Endothelial cell of umbilical vein (primary cell): ENCODE measurements at regions not wholly inside any gene's neighbourhood (a gene's known extent, or its start where the extent isn't known, plus 50 kb on each side); places are given as distances from the start of the nearest gene placed in this dataset.

ENCODE experiments used
- BruUV-seq: library from RNA; stranded (reverse); fragments of 400-500 nt; replicated peaks from 2 replicates; lab custom pipeline; 2021; lab: Mats Ljungman, UMichigan
- CTCF ChIA-PET: fragments of 300-600, 350-600 bp; sonication (Branson Sonifier 250); formaldehyde crosslinking; loops from one replicate; lab custom pipeline; 2021; ENCODE audit warnings: antibody characterized with exemption, inconsistent platforms; lab: Charles Lee
- POLR2A ChIA-PET: fragments of 300-600, 350-600 bp; sonication (Branson Sonifier 250); formaldehyde crosslinking; loops from one replicate; lab custom pipeline; 2021; ENCODE audit warnings: antibody characterized with exemption, inconsistent platforms; lab: Charles Lee
- DNase-seq: peaks from one replicate; pipeline ENCODE4 v3.0.0-alpha.2; 2011; ENCODE audit warnings: low read depth, low spot score
- FAIRE-seq: peaks from 2 replicates; lab custom pipeline; 2011; peaks lifted over from hg19 to GRCh38; lab: Jason Lieb, UNC
- H2AFZ ChIP-seq: 2 replicates; pipeline ENCODE4 v1.6.0; 2012; ENCODE audit warnings: low read depth, low read length, control low read depth, inconsistent platforms
- H3K27ac ChIP-seq: 2 replicates; pipeline ENCODE4 v1.5.1; 2011; ENCODE audit warnings: low read depth, mild to moderate bottlenecking, control low read depth, low read length, moderate library complexity; ENCODE audit not compliant: insufficient read depth
- H3K27me3 ChIP-seq, 2 experiments: 2 replicates each; pipeline versions ENCODE4 v1.6.0 to v1.6.1; 2011; ENCODE audit warnings: low read length in 2 of 2, mixed read lengths in 1 of 2; ENCODE audit not compliant: control insufficient read depth in 2 of 2, insufficient read depth in 2 of 2
- H3K36me3 ChIP-seq, 2 experiments: 2 replicates in 1 of 2; 3 replicates in 1 of 2; pipeline ENCODE4 v1.5.1; 2011; ENCODE audit warnings: low read length in 2 of 2, mild to moderate bottlenecking in 1 of 2, moderate library complexity in 1 of 2; ENCODE audit not compliant: control insufficient read depth in 2 of 2, insufficient read depth in 2 of 2; ENCODE audit errors: extremely low read depth in 1 of 2
- H3K4me1 ChIP-seq: 3 replicates; pipeline ENCODE4 v1.5.1; 2011; ENCODE audit warnings: mild to moderate bottlenecking, low read length; ENCODE audit not compliant: control insufficient read depth, insufficient read depth; ENCODE audit errors: extremely low read depth
- H3K4me2 ChIP-seq: 2 replicates; pipeline ENCODE4 v1.6.1; 2011; ENCODE audit warnings: low read length, control low read depth, mixed read lengths; ENCODE audit not compliant: insufficient read depth
- H3K4me3 ChIP-seq, 3 experiments: fragments of 200-600 bp in 1 of 3; sonication (generic), shearing (Covaris generic) in 1 of 3; replicated peaks in 1 of 3; 2 replicates each; pipeline ENCODE4 v1.5.1; 2011 to 2016; ENCODE audit warnings: control low read depth in 3 of 3, low read length in 3 of 3, mild to moderate bottlenecking in 2 of 3, inconsistent platforms in 1 of 3, low read depth in 1 of 3, moderate library complexity in 1 of 3; ENCODE audit not compliant: insufficient read depth in 1 of 3
- H3K79me2 ChIP-seq: 2 replicates; pipeline ENCODE4 v1.6.0; 2012; ENCODE audit warnings: low read length, inconsistent platforms; ENCODE audit not compliant: control insufficient read depth, insufficient read depth
- H3K9ac ChIP-seq: replicated peaks from 2 replicates; pipeline ENCODE3; 2011; ENCODE audit warnings: low read length, control low read depth; ENCODE audit not compliant: insufficient read depth; ENCODE audit errors: extremely low read depth
- H3K9me1 ChIP-seq: replicated peaks from 3 replicates; pipeline ENCODE4 v1.6.0; 2011; ENCODE audit warnings: mild to moderate bottlenecking, low read length; ENCODE audit not compliant: control insufficient read depth, insufficient read depth; ENCODE audit errors: extremely low read depth
- H3K9me3 ChIP-seq: replicated peaks from 2 replicates; pipeline ENCODE4 v1.5.1; 2012; ENCODE audit warnings: low read length, inconsistent platforms; ENCODE audit not compliant: control insufficient read depth, insufficient read depth
- H4K20me1 ChIP-seq: replicated peaks from 2 replicates; pipeline ENCODE3; 2011; ENCODE audit warnings: mild to moderate bottlenecking, low read length; ENCODE audit not compliant: control insufficient read depth, insufficient read depth; ENCODE audit errors: extremely low read depth
- FOS ChIP-seq: IDR thresholded peaks from 2 replicates; pipeline ENCODE4 v1.6.1; 2011; ENCODE audit warnings: mild to moderate bottlenecking, low read length, moderate library complexity, borderline replicate concordance; ENCODE audit not compliant: insufficient read depth
- GATA2 ChIP-seq: IDR thresholded peaks from 2 replicates; pipeline ENCODE4 v1.7.0; 2011; ENCODE audit warnings: low read depth, mild to moderate bottlenecking, moderate library complexity, mixed read lengths, low read length; ENCODE audit not compliant: insufficient read length, insufficient read depth
- JUN ChIP-seq: IDR thresholded peaks from 2 replicates; pipeline ENCODE4 v1.6.1; 2011; ENCODE audit warnings: borderline replicate concordance, low read depth; ENCODE audit not compliant: insufficient read length, insufficient read depth
- POLR2A ChIP-seq: IDR thresholded peaks from 2 replicates; pipeline ENCODE4 v1.6.1; 2012; ENCODE audit warnings: low read depth, mild to moderate bottlenecking, control low read depth, low read length
- dilution Hi-C: fragments of 300-500 bp; cut with MboI; formaldehyde crosslinking; loops from one replicate; pipeline ENCODE4 v1.15.0; 2019; ENCODE audit warnings: low sequenced_read_pairs; ENCODE audit not compliant: extremely low pct_ligation_motif_present
- intact Hi-C: fragments of 100-400 bp; cut with micrococcal nuclease; formaldehyde crosslinking; loops from one replicate; pipeline ENCODE4 v1.10.0; 2022
- TF ChIP-seq, protein P1 (sequence below): IDR thresholded peaks from 2 replicates; pipeline ENCODE4 v1.6.1; 2011; ENCODE audit not compliant: insufficient read depth, insufficient read length

DNA sequence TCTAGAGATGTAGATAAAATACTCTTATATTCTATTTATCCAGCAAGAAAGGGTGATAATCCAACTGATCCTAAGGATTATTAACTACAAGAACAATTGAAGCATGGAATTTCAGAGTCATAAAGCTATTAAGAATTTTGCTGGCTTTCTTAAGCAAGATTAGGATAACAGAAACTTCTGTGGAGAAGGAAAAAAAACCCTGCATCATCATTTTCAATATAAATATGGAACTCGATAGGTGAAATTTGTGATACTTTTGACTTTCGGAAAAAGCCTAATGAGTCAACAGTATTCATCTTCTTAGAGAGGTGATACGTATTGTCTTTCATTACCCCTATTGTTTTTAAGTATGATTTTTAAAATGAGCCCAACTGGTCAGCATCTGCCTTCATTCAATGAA lies 593.3 kb downstream of the CPS1 start:
- intact Hi-C loops: no loop called here
- Histone ChIP-seq H3K9me3 (no peaks in the 10 kb centered on the region), H3K9me1 (no peaks in the 10 kb centered on the region), H3K4me2 (no peak overlapping the region), H2AFZ (no peak overlapping the region), H3K9ac (no peak overlapping the region), H3K36me3 (no peaks in the 10 kb centered on the region), H3K4me1 (no peaks in the 10 kb centered on the region), H3K27ac (no peak overlapping the region), H4K20me1 (no peaks in the 10 kb centered on the region), H3K79me2 (no peaks in the 10 kb centered on the region), H3K27me3 (no peaks in the 10 kb centered on the region), H3K4me3 (no peak overlapping the region)
- no peak for TF ChIP-seq POLR2A
- TF ChIP-seq, protein P1, sequence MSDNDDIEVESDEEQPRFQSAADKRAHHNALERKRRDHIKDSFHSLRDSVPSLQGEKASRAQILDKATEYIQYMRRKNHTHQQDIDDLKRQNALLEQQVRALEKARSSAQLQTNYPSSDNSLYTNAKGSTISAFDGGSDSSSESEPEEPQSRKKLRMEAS: no peak
- TF ChIP-seq GATA2: no peak
- ChIA-PET POLR2A (no interaction called here), CTCF (interaction anchor here (1.3 kb wide), 1 partner anchor 55 kb away, joined by 3 read pairs; no protein-coding TSS in a partner anchor)
- dilution Hi-C loops: no loop called here
- DNase-seq (no peak), FAIRE-seq (no peak)
- no TSS peak for BruUV-seq

DNA sequence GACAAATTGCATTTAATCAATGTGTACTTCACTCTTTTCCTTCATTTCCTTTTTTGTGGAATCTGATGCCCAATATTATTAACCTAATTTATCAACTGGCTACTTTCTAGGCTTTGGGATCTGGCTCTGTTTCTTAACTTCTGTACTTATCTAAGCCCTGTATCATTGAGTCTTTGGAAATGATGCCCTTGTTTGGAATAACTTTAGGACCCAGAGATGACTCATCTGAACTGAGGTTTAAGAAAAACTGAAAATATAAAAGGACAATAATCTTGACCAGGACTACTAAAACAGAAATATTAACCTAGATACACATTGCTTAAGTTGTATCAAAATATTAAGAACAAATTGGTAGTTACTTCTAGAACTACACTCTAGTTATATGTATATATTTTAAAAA lies 600.8 kb downstream of the CPS1 start:
- H3K27ac ChIP-seq: no peak overlapping the region
- FAIRE-seq: no peak
- no peaks in the 10 kb centered on the region for H3K4me1 ChIP-seq
- no peaks in the 10 kb centered on the region for H4K20me1 ChIP-seq
- no peak for DNase-seq
- ChIA-PET POLR2A (no interaction called here), CTCF (interaction anchor here (0.6 to 4.1 kb wide), 45 partner anchors 9 to 1412 kb away, joined by 3 to 275 read pairs (median 4); no protein-coding TSS in a partner anchor)
- no peaks in the 10 kb centered on the region for H3K79me2 ChIP-seq
- no peaks in the 10 kb centered on the region for H3K9me1 ChIP-seq
- H3K9ac ChIP-seq: no peak overlapping the region
- no peaks in the 10 kb centered on the region for H3K36me3 ChIP-seq
- peaks cover 0 to 2% of the 10 kb centered on the region in 2 experiments for H3K27me3 ChIP-seq
- H2AFZ ChIP-seq: peak overlapping the region; percentile 2
- H3K4me3 ChIP-seq: no peak overlapping the region
- no TSS peak for BruUV-seq
- dilution Hi-C loops (no loop called here), intact Hi-C loops (loop anchor here (1.0 to 5.0 kb wide), 4 partner anchors 72 to 1410 kb away; no protein-coding TSS in a partner anchor)
- no peaks in the 10 kb centered on the region for H3K9me3 ChIP-seq
- H3K4me2 ChIP-seq: no peak overlapping the region
- TF ChIP-seq FOS (peak; percentile 55), JUN (no peak)
